GM08714 (cell line): ENCODE measurements at regions not wholly inside any gene's neighbourhood (a gene's known extent, or its start where the extent isn't known, plus 50 kb on each side); places are given as distances from the start of the nearest gene placed in this dataset.

ENCODE experiments used
- H3K4me3 ChIP-seq: fragments of 200-500 bp; sonication (Bioruptor generic); 2 replicates; pipeline ENCODE4 v1.5.1; 2014; ENCODE audit warnings: mild to moderate bottlenecking, low read length, inconsistent platforms
- ZNF274 ChIP-seq: IDR thresholded peaks from 2 replicates; pipeline ENCODE4 v1.6.1; 2012; ENCODE audit warnings: mild to moderate bottlenecking, low read depth, low read length

DNA sequence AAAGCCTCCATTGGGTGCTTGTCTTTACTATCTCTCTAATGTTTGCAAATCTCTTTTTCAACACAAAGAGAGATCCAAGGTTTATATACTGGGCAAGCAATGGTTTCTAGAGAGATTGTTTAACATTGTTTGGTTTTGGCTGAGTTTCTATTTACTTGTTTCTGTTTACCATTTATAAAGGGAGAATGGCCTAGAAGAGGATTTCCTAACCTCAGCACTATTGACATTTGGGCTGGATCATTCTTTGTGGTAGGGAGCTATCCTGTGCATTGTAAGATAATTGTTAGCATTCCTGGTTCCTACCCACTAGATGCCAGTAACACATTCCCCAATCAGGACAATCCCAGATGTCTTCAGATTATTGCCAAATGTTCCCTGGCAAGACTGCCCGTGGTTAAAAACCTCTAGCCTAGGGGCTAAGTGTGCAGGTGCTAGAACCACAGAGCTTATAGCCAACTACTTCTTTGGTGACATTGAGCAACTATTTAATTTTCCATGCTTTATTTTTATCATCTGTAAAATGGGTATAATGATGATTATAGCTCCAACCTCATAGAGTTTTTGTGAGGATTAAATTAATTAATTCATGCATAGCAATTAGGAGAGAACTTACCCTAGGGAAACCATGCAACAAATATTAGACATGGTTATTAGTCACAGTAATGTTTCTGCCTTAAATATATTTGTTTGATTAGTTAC is 413.9 kb upstream of the MAF start:
- H3K4me3 ChIP-seq = no peak overlapping the region
- TF ChIP-seq ZNF274 = no peak

DNA sequence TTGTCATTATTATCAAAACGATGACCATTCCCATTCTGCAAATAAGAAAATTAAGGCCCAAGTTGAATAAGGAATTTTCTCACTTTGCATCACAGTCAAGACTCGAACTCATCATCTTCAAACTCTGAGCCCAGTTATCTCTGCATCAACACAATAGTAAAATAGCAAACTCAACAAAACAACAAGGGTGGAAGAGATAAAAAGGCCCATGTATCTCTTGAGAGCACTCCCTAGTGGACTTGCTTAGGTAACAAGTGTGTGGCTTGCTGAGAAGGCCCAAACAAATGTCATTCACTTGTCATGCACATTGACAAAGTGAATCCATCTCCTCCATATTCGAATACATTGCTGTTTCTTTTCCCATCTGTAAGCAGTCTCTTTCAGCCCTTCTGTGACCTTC is 412.0 kb upstream of the MAF start:
- H3K4me3 ChIP-seq = no peak overlapping the region

DNA sequence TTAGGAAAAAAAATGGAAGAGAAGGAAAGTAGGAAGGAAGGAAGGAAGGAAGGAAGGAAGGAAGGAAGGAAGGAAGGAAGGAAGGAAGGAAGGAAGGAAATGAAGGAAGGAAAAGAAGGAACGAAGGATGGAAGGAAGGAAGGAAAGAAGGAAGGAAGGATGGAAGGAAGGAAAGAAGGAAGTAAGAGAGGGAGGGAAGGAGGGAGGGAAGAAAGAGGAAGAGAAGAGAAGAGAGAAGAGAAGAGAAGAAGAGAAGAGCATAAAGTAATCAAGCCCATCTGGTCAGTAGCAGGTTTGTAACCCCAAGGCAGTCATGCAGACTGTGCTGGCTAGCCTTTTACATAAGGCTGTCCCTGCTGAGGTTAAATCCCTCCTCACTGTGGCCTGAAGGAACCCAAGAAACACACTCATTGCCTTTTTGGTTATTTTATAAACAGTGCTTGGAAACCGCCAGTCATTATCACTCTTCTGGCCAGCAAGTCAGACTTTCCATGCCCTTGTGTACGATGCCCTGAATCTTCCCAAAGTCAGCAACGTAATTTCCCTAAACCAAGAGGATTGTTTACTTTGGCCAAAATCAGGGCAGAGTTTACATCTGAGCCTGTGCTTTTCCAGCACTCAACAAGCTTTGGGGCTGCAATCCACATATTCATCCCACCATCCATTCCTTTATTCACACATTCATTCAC is 409.6 kb upstream of the MAF start:
- TF ChIP-seq ZNF274 = no peak
- no peak overlapping the region for H3K4me3 ChIP-seq

More for the DNA sequence above, 412.0 kb upstream of the MAF start:
- TF ChIP-seq ZNF274 = no peak

DNA sequence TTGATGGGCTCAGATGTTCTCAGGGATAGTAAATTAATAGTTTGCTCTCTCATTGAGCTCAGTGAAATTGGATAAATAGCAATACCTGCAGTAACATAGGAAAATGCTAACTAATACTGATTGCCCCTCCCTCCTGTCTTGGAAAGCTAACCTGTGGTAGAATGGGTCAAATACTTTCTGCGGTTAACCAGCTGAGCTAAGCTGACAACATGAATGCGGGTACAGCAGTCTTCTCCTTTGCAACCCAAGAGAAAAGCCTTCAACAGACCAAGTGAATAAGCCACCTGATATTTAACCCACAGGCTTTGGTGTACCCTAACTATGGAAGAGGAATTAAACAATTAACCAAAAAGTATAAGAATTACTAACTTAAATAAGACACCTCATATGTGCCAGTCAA is 408.3 kb upstream of the MAF start:
- TF ChIP-seq ZNF274 = no peak

DNA sequence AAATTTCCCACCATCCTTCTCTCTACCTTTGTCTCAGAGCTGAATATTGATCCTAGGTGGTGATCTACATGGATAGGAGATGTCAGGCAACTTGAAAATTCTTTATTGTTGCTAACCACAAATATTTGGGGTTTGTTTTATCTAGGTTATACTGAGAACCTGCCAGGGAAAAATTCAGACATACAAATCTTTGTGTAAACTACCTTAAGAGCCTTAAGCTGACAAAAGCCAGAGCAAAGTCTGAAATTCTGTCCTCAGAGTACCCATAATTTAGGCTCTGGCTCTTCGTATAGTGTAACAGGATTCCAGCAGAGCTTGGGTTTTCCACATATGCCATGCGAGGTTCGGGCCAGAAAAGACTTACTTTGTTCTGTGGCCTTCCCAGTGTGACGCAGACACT is 406.7 kb upstream of the MAF start:
- TF ChIP-seq ZNF274 = no peak
- no peak overlapping the region for H3K4me3 ChIP-seq

More for the DNA sequence above, 408.3 kb upstream of the MAF start:
- no peak overlapping the region for H3K4me3 ChIP-seq

DNA sequence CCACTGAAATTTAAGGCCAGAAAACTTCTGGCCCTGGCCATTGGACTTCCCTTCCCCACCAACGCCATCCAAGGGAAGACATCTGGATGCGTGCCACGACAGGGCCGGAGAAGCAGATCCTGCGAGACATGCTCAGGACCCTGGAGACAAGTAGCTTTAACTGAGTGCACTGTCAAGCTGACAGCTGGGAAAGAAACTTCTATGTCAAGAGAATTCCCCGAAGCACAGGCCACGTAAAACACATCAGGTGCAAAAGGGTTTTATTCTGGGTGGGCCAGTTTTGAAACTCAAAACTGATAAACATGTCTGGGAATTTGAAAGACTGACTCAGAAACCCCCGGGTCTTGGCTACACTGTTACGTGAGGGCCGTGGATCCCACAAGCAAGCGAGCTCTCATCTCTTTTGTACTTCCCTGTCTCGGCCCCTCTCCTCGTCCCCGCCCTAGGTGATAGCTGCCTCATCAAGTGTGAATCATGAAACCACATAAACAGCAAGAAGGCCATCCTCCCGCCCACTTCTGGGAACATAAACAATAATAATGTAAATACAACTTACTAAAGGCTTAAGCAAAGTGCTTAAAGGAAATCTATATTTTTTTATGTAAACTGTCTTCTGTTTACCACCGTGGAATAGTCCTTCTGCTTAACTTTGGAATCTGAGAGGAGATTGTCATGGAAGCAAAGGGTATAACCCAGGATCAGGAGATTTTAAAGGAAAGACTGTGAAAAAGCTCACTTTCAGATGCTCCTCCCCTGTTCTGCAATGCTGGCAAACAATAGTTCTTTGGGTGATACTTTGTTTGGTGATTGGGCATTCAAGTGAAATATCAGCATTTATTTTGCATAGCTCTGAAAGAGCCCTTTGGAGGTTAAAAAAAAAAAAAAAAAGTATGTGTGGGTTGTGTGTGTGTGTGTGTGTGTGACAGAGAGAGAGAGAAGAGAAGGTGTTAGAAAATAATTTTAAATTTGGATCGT is 406.0 kb upstream of the MAF start:
- no peak for TF ChIP-seq ZNF274
- H3K4me3 ChIP-seq = no peak overlapping the region

DNA sequence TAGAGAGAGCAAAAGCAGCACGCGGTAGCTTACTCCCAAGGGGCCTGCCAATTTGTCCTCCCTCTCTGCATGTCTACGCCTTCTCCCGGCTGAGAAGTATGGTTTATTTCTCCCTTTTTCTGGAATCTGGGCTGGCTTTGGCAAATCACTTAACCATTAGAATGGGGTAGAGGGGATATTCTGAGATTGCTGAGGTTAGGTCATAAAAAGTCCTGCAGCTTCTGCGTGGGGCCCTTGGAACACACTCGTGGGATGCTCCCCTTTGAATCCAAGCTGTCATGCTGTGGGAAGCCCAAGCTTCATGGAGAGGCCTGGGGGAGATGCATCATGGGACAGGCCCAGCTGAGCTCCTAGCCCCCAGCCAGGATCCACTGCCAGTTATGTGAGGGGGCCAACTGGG is 403.6 kb upstream of the MAF start:
- H3K4me3 ChIP-seq = no peak overlapping the region
- TF ChIP-seq ZNF274 = no peak

DNA sequence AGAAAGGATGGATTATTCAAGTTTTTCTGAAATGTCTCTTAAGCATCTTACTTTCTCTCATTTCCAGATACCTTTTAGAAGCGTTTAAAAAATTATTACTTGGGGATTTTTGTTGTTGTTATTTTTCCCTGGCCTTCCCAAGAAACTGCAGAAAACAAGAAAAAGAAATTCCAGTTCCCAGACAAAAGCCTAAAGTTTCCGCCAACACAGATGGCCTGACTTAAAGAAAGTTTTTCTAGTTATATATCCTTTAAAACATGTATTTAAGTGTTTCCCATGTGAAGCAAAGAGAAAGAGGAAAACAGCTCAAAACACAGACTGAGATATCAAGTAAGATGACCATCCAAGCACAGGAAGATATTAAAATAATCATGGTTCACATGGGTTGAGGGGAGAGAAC is 401.7 kb upstream of the MAF start:
- no peak for TF ChIP-seq ZNF274

DNA sequence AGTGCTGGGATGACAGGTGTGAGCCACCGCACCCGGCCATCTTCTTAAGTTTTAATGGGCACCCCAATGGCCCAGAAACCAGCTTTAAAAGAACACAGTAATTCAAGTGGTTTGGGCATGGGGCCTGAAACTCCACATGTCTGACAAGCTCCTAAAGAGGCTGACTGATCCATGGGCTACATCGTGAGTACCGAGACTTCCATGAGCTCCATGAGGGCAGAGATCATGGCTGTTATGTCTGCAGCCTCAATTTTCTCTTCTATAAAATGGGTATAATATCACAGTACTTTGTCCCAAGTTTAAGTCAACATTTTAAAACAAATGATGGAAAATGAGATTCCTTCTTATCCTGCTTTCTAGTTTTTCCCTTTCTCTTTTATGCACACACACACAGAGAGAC is 397.6 kb upstream of the MAF start:
- TF ChIP-seq ZNF274 = no peak

More for the DNA sequence above, 401.7 kb upstream of the MAF start:
- H3K4me3 ChIP-seq = no peak overlapping the region

DNA sequence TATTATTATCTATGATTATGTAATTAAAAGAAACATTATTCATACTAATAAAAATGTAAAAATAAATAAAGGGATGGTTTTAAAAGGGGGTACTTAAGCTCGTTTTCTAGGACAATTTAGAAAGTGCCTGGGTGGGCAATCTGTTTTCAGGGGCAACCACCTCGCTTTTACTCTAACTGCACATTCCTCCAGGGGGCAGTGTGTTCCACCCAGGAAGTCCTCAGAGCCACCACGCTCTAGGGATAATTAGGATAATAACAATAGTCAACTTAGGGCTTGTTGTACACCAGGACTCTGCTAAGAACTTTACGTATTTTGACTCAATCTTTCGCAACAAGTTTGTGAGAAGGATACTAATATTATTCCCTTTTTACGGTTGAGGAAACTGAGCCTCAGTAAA is 396.7 kb upstream of the MAF start:
- no peak for TF ChIP-seq ZNF274
- no peak overlapping the region for H3K4me3 ChIP-seq

More for the DNA sequence above, 397.6 kb upstream of the MAF start:
- no peak overlapping the region for H3K4me3 ChIP-seq

DNA sequence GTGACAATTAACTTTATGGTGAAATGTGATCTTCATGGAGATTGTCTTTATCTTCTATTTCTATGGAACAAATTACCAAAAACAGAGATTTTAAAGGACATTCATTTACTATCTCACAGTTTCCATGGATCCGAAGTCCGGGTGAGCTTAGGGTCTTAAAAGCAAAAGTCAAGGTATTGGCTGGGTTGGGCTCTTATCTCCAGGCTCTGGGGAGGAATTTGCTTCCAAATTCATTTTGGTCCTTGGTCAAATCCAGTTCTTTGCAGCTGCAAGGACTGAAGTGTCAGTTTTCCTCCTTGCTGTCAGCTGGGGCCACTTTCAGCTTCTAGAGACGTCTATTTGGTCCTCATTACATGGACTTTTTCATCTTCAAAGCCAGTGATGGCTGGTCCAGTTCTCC is 395.8 kb upstream of the MAF start:
- no peak overlapping the region for H3K4me3 ChIP-seq
- TF ChIP-seq ZNF274 = no peak

DNA sequence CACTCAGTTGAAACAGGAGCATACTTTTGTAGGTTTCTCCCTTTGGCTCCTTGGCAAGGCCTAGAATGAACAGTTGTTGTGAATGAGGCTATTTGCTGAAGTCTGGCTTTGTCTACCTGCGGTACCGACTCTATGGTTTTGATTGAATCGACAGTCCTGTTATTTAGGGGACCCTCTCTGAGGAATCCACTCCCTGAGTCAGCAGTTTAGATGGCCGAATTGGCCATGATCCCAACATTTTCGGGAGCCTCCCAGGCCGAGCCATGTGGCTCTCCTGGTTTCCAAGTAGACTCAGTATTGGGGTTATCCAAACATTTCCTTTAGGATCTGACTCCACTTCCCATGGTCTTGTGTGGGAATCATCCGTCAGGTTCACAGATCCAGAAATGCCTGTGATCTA is 394.8 kb upstream of the MAF start:
- TF ChIP-seq ZNF274 = no peak
- H3K4me3 ChIP-seq = no peak overlapping the region

DNA sequence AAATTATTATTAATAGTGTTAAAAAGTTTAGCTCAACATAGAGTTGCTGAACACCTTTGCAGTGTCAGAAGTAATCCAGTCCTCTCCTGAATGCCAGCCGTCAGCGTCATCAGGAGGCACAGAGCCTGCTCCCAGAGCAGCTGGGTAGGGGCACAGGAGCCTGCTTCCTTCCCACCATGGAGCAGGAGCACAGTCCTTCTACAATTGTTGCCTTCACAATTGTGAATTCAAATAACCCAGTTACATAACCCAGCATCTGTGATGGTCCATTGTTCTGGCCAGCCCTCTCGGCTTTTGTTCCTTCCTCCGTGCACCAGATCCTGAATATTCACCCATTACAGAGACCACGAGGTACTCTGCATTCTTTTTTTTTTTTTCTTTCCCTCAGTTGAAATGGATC is 393.9 kb upstream of the MAF start:
- TF ChIP-seq ZNF274 = no peak
- no peak overlapping the region for H3K4me3 ChIP-seq

DNA sequence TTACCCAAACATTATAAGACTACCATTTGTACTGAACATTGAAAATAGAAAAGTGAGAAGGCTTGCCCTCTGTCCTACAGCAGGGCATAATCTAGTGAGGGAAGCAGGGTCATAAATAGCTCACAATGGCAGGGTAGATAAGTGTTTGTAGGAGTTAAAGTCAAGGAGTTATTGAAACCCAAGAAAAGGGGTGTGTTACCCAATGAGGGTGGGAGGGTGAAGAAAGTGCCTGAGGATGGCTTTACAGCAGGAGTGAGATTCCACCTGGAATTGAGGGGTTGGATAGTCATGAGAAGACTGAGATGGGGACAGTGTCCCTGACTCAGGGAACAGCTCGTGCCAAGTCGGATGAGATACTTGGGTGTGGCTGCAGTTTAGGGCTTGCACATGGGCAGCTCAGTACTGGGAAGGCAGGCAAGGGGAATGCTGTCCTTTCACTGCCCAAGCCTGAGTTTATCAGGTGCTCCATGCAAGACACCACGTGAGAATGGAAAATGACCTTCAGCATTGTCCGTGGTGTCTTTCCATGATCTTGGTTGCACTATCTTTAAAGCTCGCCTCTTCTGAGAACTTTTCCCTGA is 393.2 kb upstream of the MAF start:
- H3K4me3 ChIP-seq = no peak overlapping the region
- TF ChIP-seq ZNF274 = no peak

DNA sequence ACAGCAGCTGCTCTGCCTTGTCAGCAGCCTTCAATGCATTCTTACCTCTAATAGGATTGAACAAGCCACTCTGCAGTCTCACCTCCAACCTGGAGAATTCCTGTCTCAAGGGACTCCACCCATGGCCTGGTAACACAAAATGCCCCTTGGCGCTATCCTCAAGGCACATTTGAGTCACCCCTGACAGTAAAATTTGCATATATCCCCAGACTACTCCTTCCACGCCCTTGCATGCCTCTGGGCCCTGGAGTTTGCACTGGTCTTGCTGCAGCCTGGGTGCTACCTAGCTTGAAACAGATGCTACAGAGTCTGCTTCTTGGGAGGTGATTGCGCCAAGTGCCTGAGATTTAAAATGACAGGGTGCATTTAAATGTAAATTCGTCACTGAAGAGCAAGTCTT is 391.4 kb upstream of the MAF start:
- H3K4me3 ChIP-seq = no peak overlapping the region
- no peak for TF ChIP-seq ZNF274
